ENCODE measurements at regions not wholly inside any gene's neighbourhood (a gene's known extent, or its start where the extent isn't known, plus 50 kb on each side); places are given as distances from the start of the nearest gene placed in this dataset.

- TF ChIP-seq, protein P1, sequence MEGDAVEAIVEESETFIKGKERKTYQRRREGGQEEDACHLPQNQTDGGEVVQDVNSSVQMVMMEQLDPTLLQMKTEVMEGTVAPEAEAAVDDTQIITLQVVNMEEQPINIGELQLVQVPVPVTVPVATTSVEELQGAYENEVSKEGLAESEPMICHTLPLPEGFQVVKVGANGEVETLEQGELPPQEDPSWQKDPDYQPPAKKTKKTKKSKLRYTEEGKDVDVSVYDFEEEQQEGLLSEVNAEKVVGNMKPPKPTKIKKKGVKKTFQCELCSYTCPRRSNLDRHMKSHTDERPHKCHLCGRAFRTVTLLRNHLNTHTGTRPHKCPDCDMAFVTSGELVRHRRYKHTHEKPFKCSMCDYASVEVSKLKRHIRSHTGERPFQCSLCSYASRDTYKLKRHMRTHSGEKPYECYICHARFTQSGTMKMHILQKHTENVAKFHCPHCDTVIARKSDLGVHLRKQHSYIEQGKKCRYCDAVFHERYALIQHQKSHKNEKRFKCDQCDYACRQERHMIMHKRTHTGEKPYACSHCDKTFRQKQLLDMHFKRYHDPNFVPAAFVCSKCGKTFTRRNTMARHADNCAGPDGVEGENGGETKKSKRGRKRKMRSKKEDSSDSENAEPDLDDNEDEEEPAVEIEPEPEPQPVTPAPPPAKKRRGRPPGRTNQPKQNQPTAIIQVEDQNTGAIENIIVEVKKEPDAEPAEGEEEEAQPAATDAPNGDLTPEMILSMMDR (IDR thresholded peaks at IDR 0.05): no peak
- no peak for TF ChIP-seq POLR2A (IDR thresholded peaks at IDR 0.05)
Observed at GRCh38 chr11:92763336-92763735, 206.1 kb upstream of the MTNR1B start.
